ENCODE measurements at regions not wholly inside any gene's neighbourhood (a gene's known extent, or its start where the extent isn't known, plus 50 kb on each side); places are given as distances from the start of the nearest gene placed in this dataset.

DNA sequence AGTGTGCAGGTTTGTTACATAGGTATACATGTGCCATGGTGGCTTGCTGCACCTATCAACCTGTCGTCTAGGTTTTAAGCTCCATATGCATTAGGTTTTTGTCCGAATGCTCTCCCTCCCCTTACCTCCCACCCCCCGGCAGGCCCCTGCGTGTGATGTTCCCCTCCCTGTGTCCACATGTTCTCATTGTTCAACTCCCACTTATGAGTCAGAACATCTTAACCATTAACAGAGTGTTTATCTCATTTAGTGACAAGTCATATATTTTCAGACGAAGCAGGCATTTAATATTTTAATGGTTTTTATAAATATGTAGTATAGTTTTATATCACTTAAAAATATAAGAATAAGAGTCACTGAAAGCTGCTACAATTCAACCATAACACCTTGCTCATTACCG lies 780.5 kb upstream of the ARGLU1 start:
- DNase-seq, result no peak

DNA sequence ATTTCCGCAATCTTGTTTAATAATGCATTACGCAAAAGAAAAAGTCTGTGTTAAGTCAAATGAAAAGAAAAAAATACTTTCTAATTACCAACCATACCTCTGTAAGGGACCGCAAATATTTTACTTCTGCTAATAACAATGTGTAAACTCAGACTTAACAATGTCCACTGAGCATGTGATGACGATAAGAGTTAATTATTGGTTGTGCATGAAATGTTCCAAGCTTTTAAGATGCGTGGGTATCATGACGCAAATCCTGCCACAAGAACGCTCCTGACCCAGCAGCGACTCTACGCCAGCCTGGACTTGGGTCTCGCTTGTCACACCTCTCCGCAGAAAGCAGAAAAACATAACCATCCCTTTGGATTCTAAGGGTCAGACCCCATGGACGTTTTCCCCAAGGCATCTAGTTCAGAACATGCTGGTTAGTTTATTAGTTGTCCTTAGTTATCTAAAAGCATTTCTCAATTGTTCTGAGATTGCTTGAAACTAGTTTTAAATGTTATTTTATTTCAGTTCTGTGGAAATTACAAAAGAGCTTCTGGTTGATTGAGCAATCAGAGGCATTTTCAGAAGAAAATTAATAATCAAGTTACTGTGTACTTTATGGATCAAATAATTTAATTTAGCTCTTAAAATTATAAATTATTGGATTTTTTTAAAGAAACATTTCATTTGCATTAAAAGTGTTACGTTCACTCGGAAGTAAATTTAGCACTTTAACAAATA lies 779.9 kb upstream of the ARGLU1 start:
- no peak for DNase-seq

DNA sequence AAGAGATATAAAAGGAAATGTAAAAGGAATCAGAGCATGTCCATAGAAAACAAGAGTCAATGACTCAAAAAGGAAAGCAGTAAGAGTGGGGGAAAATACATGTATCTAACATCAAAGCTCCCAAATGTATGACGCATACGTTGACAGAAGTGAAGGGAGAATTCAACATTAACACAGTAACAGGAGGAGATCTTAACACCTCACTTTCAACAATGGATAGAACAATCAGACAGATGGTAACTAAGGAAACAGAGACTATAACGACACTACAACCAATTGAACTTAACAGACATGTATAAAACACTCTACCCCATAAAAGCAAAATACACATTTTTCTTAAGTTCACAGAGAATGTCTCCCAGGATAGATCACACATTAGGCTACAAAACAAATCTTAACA lies 774.8 kb upstream of the ARGLU1 start:
- DNase-seq, result no peak

DNA sequence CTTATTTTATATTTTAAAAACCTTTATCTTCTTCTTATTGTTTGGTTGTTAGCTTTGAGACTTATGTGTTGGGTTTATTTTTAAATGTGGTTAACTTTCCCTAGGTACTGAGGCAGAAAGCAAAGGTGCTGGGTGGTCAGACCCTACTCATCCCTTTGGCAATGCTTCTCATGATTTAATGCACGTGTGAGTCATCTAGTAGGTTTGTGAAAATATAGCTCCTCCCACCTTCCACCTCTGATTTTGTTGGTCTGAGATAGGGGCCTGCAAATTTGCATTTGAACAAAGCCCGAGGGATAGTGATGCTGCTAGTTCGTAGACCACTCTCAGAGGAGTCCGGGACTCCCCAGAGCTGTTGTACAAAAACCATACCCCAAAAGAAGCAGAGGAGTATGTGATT lies 771.3 kb upstream of the ARGLU1 start:
- no peak for DNase-seq

DNA sequence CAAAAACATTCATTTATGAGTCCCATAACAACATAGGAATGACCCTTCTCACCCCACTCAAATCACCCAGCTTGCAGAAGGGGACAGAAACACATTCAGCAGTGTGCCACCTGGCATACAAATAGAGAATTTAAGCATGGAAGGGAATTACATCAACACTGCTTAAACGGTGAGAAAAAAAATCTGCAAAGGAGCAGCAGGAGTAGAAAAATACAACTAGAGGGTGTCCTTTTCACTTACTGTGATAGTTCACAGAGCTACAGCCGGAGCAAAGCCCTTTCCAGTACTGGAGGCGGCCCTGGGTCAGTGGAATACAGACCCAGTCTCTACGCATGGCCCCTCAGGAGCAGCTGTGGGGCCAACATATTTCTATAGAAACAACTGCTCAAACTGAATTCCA lies 764.3 kb upstream of the ARGLU1 start:
- no peak for DNase-seq

DNA sequence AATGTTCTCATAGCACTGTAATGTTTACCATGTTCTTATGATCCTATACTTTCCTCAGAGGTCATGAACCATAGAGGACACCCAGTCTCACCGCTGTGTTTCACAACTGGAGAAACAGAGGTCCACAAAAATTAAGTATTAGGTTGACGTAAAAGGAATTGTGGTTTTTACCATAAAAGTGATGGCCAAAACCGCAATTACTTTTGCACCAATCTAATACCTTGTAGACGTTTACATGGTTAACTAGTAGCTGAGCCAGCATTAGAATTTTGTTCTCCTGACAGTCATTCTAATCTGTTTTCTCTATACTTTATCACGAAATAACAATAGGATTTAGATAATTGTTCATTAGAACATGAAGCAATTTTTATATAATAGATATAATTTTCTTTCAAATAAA lies 763.4 kb upstream of the ARGLU1 start:
- DNase-seq, result no peak

DNA sequence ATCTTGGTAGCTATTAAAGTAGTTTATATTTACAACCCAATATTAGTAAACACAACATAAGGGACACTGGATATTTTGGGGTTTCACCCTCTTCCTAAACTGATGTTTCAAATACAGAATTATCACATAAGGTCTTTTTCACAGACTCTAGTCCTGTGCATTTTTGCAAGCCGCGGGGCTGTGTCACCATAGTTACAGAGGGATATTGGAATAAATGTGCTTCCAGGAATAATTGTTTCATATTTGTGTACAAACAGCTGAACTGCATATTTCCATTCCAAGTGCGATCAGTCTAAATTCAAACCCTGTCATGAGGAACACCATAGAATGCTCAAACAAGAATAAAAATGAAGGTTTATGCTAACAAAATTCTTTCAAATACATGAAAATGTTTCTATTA lies 762.5 kb upstream of the ARGLU1 start:
- no peak for DNase-seq

DNA sequence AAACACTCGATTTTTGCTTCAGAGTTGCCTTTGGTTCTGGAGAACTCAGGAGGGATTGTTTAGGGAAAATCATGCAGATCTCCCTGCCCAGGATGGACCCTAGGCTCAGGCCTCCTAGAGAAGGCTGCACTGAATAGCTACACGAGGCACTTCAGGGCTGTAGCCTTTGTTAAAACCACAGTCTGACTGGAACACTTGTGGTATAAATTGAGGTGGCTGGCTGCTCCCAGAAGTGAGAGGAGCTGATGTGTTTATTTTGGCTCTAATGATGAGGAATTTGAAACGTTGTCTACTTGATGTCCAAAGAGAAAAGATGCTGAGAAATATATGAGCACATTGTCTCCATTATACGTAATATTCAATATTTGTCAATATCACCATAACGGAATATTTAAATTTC lies 762.1 kb upstream of the ARGLU1 start:
- no peak for DNase-seq

DNA sequence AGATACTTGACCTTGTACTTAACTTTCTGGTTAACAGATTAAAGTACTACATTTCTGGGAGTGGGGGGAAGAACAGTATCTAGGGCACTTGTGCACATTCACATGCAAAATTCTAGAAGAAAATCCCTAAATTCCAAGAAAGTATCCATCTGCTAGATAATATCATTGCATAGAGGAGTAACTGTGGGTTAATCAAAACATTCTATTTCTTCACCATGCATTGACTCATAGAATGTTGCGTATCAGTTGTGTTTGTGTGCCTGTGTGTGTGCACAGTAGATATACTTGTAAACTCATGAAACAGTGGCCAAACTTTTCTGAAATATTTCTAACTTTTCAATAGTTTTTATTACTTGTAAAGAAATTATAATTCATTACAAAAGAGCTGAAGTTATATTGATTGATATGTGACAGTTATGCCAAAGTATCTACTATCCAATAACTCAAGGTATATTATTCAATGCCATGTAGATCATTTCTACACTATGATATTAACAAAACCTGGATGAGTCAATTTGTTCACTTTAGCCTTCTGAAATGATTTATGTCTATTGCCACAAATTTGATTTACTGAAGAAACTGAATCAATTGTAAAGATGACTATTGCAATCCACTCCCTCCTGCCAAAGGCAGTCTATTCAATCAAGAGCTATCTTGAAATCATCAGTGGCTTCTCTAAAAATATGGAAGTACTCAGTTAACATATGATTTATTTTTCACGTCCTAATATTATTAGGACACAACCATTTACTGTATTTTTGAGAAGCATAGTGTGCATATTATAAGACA lies 756.7 kb upstream of the ARGLU1 start:
- no peak for DNase-seq

DNA sequence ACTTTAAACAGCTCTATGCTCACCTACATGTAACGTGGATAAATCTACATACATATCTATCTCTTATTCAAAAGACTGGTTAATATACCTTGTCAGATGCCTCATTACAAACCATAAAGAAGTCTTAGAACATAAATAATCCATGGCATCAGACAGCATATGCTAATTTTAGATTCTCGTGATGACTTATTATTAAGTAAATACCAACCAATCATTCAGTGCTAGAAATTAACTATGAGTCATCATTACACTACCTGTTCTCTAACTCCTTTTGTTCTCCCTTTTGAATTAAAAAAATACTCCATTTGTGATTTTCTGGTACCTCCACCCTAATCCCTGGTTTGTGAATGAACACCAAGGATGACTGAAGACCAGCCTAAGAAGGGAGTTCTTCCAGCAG lies 754.3 kb upstream of the ARGLU1 start:
- no peak for DNase-seq

DNA sequence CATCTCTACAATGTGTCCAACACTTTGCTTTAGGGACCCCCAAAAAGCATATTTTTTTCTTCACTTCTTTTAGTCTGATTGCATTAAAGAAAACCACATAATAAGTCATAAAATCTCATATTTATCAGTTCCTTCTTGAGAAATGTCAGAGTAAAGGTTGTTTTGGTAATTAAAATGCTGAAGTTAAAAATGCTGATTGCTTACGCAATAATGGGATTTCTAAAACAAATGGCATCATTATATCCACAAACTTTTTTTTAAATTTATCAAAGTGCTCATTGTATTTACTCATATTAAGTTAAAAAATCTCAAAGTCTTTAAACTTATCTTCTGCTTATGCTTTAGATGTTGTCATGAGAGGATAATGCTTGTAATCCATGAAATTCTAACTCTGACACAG lies 737.2 kb upstream of the ARGLU1 start:
- DNase-seq, result no peak

DNA sequence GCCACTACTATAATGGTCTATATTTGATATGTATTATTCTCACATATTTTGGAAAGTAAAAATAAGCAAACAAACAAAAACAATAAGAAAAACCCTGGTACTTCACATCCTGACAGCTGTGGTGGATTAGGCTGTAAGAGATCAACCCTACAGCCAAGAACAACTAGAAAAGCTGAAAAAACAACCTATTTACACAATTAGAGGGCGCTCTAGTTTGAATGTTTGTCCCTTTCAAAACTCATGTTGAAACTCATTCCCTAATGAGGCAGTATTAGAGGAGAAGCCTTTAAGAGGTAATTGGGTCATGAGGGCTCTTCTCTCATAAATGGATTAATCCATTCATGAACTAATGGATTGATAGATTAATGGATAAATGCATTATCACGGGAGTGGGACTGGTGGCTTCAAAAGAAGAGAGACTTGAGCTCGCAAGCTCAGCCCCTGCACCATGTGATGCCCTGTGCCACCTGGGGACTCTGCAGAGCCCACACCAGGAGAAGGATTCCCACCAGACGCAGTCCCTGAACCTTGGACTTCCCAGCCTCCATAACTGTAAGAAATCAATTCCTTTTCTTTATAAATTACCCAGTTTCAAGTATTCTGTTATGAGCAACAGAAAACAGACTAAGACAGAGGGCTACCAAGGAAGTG lies 733.9 kb upstream of the ARGLU1 start:
- no peak for DNase-seq

DNA sequence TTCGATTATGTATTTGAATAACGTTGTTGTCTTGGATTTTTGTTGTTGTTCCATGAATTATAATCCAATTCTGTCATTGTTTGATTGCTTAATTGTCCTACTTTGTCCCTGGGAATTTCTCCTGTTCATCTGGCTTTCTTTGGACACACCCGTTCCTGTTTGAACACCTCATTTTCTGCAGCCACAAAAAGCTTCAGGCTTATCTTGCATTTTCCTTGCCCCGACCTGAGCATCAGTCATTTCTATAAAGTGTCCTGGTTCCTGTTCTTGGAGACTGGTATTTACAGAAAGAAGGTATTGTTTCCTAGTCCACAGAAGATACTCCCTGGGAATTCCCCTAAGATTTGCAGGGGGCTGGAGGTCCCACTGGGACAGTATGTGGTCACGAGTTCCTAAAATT lies 731.8 kb upstream of the ARGLU1 start:
- no peak for DNase-seq

DNA sequence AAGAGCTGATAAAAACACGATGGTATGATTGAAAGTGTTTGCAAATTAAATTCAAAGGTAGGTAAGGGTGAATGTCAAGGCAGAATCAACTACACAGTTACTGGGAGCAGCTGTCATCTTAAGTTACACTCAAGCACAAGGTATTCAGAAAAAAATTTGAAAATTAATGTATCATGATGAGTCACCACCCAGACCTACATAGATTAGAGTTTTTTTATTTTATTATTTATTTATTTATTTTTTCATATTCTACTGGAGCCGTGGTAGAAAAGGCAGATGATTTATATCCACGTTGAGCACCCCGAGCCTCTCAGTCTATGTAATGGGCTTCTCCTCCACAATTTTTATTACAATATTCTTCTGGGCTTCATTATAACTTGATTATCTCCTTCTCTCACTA lies 728.9 kb upstream of the ARGLU1 start:
- DNase-seq, result no peak

DNA sequence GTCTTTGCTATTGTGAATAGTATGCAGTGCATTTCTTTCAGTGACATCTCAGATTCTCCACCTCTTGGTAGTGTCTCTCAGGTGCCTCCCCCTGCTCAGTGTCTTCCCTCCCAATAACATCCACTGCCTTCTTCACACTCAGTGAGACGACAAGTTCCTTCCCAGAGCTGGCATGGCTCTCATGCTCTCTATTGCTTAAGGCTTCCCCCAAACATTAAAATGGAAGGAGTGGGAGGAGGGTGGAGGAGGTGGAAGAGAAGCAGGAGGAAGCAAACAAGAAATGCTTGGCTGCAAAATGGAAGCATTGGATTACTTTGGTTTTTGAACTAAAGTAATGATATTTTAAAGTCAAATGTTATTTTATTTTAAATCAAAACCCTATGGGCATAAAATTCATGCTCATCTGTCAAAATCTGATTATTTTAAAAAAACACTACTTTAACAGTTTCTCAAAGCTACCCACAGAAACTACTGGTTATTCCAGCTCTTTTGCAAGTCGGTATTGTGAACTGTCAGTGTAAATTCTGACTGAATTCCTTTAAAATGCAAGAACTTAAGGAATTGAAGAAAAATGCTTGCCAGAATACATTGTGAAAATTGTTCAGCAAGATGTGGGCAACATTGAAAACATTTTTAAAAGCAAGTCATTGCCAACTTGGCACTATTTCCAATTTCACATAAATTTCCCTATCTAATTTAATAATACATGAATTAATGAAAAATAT lies 727.6 kb upstream of the ARGLU1 start:
- DNase-seq, result no peak

DNA sequence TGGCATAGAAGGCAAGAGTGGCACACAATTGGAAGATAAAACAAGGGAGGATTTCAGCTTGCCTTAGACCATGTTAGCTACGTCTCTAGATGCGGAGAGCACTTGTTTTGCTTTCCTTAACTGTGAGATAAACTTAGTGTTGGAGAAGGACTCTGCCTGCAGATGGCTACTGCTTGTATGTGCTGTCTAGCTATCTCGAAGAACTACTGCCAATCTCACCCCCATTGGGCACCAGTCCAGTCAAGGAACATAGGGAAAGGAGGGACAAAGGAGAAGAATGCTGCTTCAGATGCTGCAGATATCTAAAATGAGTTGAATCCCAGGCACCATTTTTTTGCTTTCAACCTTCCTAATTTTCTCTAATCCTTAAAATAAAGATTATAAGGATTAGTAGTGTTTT lies 726.0 kb upstream of the ARGLU1 start:
- DNase-seq, result no peak

DNA sequence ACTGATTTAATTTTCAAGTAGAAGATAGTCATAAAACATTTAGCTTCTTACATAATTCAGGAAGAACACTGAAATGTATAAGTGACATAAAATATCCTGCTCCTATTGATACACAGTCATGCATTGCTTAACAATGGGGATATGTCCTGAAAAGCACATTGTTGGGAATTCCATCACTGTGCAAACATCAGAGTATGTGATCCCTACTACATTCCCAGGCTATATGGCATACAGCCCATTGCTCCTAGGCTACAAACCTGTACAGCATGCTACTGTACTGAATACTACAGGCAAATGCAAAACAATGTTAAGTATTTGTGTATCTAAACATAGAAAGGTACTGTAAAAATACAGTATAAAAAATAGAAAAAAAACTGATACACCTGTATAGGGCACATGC lies 723.9 kb upstream of the ARGLU1 start:
- DNase-seq, result no peak

DNA sequence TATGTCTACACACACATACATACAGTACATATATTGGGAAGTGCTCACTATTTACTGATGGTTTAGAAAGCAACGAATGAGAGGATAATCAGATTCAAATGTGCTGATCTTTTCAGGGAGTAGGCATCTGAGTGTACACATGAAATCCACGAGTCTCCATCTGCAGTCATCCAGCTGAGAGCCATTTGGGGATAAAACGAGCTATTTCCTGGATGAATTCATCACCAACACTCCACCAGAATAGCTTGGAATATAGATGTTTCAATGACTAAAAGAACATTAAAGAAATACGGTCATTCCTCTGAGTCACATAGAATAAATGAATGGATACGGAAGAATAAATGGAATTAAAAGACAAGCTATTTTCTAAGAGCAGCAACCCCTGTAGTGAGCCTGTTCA lies 721.6 kb upstream of the ARGLU1 start:
- DNase-seq, result no peak

DNA sequence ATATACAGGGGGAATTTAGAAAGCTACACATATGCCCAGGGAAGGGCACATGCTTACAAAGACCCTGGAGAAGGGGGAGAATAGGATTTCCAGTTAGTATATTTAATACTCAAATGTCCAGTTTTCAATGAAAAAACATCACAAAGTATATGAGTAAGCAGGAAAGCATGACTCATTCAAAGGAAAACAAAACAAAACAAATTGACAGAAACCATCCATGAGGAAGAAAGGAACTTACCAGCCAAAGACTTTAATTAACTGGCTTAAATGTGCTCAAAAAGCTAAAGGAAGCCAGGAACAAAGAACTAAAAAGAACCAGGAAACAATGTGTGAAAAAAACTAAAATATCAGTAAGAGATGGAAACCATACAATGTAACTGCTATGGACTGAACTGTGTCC lies 716.2 kb upstream of the ARGLU1 start:
- DNase-seq, result no peak

DNA sequence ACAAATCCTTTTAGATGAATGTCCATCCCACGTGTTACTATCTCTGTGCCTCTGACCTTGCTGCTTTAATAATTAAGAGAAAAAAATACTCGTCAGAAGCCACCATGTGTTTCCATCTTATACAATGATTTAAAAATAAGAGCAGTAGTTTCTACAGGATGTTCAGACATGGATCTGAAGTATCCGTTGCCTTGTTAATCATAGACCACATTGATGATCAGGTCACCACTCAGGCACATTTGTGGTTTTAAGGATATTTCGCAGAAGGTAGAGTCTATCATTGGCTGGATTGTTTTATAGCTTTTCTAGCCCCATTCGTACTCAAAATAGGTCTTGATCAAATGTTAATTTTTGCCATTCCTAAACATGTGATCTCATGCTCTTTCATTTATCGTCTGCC lies 710.0 kb upstream of the ARGLU1 start:
- no peak for DNase-seq

DNA sequence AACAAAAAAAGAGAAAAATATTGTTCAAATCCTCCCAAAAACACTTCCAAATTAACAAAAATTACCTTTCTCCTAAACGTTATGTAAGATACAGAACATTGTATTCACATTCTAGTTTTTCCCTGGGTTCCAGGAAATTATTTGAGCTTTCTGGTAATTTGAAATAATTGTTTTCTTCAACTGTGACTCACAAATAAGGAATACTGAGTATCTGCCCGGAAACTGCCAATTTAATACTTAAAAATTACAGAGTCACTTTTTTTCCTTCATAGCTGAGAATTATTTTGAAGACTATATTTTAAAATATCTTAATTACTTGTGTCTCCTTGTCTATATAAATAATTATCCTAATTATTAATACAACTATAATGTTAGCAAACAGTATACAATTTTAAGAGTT lies 709.0 kb upstream of the ARGLU1 start:
- DNase-seq, result no peak

DNA sequence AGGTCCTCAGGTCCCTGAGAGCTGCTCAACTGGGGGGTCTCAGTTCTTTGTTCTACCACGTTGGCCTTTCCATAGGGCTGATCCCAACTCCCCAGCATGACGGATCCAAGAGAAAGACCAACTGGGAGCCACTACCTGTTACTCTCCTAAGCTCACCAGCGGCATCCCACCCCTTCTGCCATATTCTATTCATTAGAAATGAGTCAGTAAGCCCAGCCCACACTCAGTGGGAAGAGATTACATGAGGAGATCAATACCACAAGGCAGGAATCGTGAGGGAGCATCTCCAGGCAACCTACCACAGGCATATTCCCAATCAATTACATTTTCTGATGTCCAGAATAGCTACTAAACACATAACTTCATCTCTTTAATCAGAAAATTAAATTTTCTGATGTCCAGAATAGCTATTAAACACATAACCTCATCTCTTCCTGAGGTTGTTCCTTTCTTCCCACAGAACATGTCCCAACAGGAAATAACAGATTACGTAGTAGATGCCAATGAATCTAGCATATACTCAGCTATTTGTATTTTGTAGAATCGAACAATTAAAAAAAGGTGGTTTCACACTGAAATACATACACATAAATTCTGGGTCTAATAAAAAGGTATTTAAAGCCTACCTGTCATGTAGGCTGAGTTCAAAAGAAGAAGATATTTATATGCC lies 708.1 kb upstream of the ARGLU1 start:
- no peak for DNase-seq

Data from hypothalamus (tissue), 51 donors.